BJ (cell line): ENCODE measurements at regions not wholly inside any gene's neighbourhood (a gene's known extent, or its start where the extent isn't known, plus 50 kb on each side); places are given as distances from the start of the nearest gene placed in this dataset.
"Not testable (repeated sequence)": the region's sequence is repeated elsewhere in the genome, so short reads cannot be mapped to it uniquely, and the experiment has no call there.

ENCODE experiments used
- CTCF ChIA-PET: fragments of 350-600 bp; formaldehyde crosslinking; extraction: SDS; loops from one replicate; lab custom pipeline; 2021; ENCODE audit warnings: antibody characterized with exemption, inconsistent platforms; lab: Yijun Ruan, JAX
- POLR2A ChIA-PET: fragments of 300-600 bp; sonication (Branson Sonifier 250); formaldehyde crosslinking; extraction: SDS; loops from one replicate; lab custom pipeline; 2021; ENCODE audit warnings: antibody characterized with exemption; lab: Charles Lee
- DNase-seq: peaks from one replicate; pipeline ENCODE4 v3.0.0-alpha.2; 2011; ENCODE audit warnings: low read depth
- H3K27me3 ChIP-seq: 2 replicates; pipeline ENCODE4 v1.6.0; 2011; ENCODE audit warnings: low read length; ENCODE audit not compliant: control insufficient read depth, insufficient read depth
- H3K36me3 ChIP-seq: 2 replicates; pipeline ENCODE4 v1.5.1; 2011; ENCODE audit warnings: low read length; ENCODE audit not compliant: control insufficient read depth, insufficient read depth
- H3K4me3 ChIP-seq: 2 replicates; pipeline ENCODE4 v1.5.1; 2011; ENCODE audit warnings: low read depth, mild to moderate bottlenecking, control low read depth, low read length
- CTCF ChIP-seq: IDR thresholded peaks from 2 replicates; pipeline ENCODE4 v1.5.1; 2011; ENCODE audit warnings: low read depth, mild to moderate bottlenecking, control low read depth, inconsistent platforms, low read length, moderate library complexity; ENCODE audit not compliant: insufficient read depth

- H3K27me3 ChIP-seq: no peaks in the 10 kb centered on the region
- ChIA-PET POLR2A (no interaction called here), CTCF (no interaction called here)
- no peak for TF ChIP-seq CTCF
- DNase-seq: no peak
- no peak overlapping the region for H3K4me3 ChIP-seq
- no peaks in the 10 kb centered on the region for H3K36me3 ChIP-seq
These were observed 517.0 kb downstream of the KIF2B start for GRCh38 chr17:54339731-54340130.

DNA sequence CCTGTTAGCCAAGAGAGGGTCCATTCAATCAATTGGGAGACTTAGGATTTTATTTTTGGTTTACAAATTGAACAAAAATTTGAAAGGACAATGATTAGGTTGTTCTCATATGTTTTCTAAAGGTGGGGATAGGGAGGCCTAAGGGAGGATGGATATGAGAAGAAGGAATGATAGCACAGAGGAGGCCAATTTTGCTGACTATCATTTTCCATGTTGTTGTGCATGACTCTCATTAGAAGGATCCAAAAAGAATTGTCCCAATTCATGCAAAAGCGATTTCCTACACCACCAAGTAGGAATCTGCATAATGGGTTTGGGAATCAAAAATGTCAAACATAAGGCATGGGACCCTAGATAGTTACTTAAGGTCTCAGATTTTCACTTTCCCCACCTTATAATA is 524.8 kb downstream of the KIF2B start:
- no peaks in the 10 kb centered on the region for H3K27me3 ChIP-seq
- CTCF ChIA-PET: no interaction called here
- POLR2A ChIA-PET: no interaction called here
- no peak overlapping the region for H3K4me3 ChIP-seq
- DNase-seq: no peak
- no peak for TF ChIP-seq CTCF
- no peaks in the 10 kb centered on the region for H3K36me3 ChIP-seq

DNA sequence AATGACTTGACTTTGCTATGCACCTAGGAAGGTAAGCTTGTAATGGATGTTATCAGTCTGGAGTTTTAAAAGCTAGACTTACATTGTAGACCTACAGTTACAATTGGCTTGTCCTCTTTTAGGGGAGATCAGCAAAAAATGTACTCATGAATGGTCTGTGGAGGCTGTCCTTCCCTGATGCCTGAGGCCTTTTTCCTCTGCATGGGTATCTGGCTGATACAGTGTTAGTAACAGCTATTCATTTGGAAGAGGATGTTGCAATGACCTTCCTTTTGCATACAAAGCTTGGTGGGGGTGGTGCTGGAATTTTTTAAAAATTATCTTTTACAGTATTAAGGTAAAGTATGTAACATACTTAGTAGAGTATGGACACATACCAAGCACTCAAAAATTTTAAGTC is 525.5 kb downstream of the KIF2B start:
- POLR2A ChIA-PET: no interaction called here

GRCh38 chr17:54353789-54354525 is 531.2 kb downstream of the KIF2B start:
- TF ChIP-seq CTCF: no peak
- no peak for DNase-seq
- no peaks in the 10 kb centered on the region for H3K36me3 ChIP-seq
- POLR2A ChIA-PET: no interaction called here
- H3K27me3 ChIP-seq: no peaks in the 10 kb centered on the region
- CTCF ChIA-PET: no interaction called here
- no peak overlapping the region for H3K4me3 ChIP-seq

More for the DNA sequence above, 525.5 kb downstream of the KIF2B start:
- Histone ChIP-seq H3K27me3 (no peaks in the 10 kb centered on the region), H3K36me3 (no peaks in the 10 kb centered on the region), H3K4me3 (no peak overlapping the region)
- no peak for DNase-seq
- TF ChIP-seq CTCF: no peak
- CTCF ChIA-PET: no interaction called here

DNA sequence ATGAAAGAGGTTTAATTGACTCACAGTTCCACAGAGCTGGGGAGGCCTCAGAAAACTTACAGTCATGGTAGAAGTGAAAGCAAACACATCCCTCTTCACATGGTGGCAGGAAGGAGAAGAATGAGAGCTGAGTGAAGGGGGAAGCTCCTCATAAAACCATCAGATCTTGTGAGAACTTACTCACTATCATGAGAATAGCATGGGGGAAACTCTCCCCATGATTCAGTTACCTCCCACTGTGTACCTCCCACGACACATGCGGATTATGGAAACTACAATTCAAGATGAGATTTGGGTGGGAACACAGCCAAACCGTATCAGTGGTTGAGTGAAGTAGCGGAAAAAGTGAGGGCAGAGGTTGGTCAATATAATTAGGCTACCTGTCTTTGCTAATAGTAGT is 538.3 kb downstream of the KIF2B start:
- H3K36me3 ChIP-seq, H3K27me3 ChIP-seq, DNase-seq, POLR2A ChIA-PET, CTCF ChIA-PET, H3K4me3 ChIP-seq: not testable (repeated sequence)

DNA sequence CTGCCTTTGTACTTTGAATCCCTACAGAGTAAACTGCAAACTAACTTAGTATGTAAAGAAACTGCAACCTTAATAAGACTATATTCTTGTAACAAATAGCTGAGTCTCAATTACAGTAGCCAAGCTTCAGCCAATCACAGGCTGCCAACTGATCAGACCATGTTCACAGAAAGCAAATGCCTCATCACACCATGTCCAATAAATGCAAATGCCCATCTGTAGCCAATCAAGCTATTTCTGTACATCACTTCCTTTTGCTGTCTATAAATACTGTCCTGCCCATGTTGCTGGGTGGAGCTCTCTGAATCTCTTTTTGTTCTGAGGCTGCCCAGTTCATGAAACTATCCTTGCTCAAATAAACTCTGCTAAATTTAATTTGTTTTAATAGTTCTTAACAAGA is 531.7 kb upstream of the TOM1L1 start:
- ChIA-PET CTCF (no interaction called here), POLR2A (no interaction called here)

More for the DNA sequence above, 531.7 kb upstream of the TOM1L1 start:
- DNase-seq: no peak
- no peak for TF ChIP-seq CTCF
- Histone ChIP-seq H3K27me3 (no peaks in the 10 kb centered on the region), H3K4me3 (no peak overlapping the region), H3K36me3 (no peaks in the 10 kb centered on the region)
